WTC11 (cell line): ENCODE measurements at regions not wholly inside any gene's neighbourhood (a gene's known extent, or its start where the extent isn't known, plus 50 kb on each side); places are given as distances from the start of the nearest gene placed in this dataset.

ENCODE experiments used
- ATAC-seq: fragments of 200-7000 bp; cut with Tn5 transposase; 2 replicates; pipeline ENCODE4 v1.10.0; 2021; ENCODE audit warnings: mild to moderate bottlenecking, moderate library complexity
- CTCF ChIA-PET: fragments of 300-600 bp; sonication (Branson Sonifier 250); formaldehyde crosslinking; loops from one replicate; lab custom pipeline; 2021; ENCODE audit warnings: antibody characterized with exemption; lab: Charles Lee
- POLR2A ChIA-PET: fragments of 350-600 bp; sonication (Branson Sonifier 250); formaldehyde crosslinking; loops from one replicate; lab custom pipeline; 2021; ENCODE audit warnings: antibody characterized with exemption; lab: Charles Lee
- DNase-seq: peaks from one replicate; pipeline ENCODE4 v3.0.0; 2021; ENCODE audit warnings: low spot score
- H3K27ac Mint-ChIP-seq: 2 replicates; pipeline ENCODE4 v1.8.0; 2021; ENCODE audit warnings: mixed read lengths
- H3K27me3 Mint-ChIP-seq: 2 replicates; pipeline ENCODE4 v1.8.0; 2021; ENCODE audit warnings: low read depth, mild to moderate bottlenecking, moderate library complexity, mixed read lengths
- H3K36me3 Mint-ChIP-seq: 2 replicates; pipeline ENCODE4 v1.8.0; 2021; ENCODE audit warnings: mixed read lengths
- H3K4me1 Mint-ChIP-seq: 2 replicates; pipeline ENCODE4 v1.8.0; 2022; ENCODE audit warnings: mixed read lengths
- H3K4me3 Mint-ChIP-seq: 2 replicates; pipeline ENCODE4 v1.8.0; 2021; ENCODE audit warnings: mild to moderate bottlenecking, moderate library complexity, mixed read lengths
- H3K9me3 Mint-ChIP-seq: 2 replicates; pipeline ENCODE4 v1.8.0; 2021; ENCODE audit warnings: mixed read lengths
- ATF1 ChIP-seq: sonication (generic); formaldehyde crosslinking; IDR thresholded peaks from 2 replicates; pipeline ENCODE4 v1.8.1; 2023; ENCODE audit warnings: mild to moderate bottlenecking, moderate library complexity, missing genetic modification reagents
- FOXP1 ChIP-seq: sonication (generic); formaldehyde crosslinking; IDR thresholded peaks from 2 replicates; pipeline ENCODE4 v1.8.0; 2022; ENCODE audit warnings: missing genetic modification reagents, mild to moderate bottlenecking, moderate library complexity, borderline replicate concordance
- JAZF1 ChIP-seq: fragments of 250-450 bp; sonication (Bioruptor Pico); IDR thresholded peaks from 2 replicates; pipeline ENCODE4 v1.9.0; 2021; ENCODE audit warnings: moderate library complexity, mild to moderate bottlenecking, inconsistent platforms
- MXD4 ChIP-seq: fragments of 250-450 bp; sonication (Bioruptor Pico); IDR thresholded peaks from 2 replicates; pipeline ENCODE4 v1.8.0; 2021; ENCODE audit warnings: mild to moderate bottlenecking, moderate library complexity, borderline replicate concordance
- MYBL2 ChIP-seq: sonication (generic); formaldehyde crosslinking; IDR thresholded peaks from 2 replicates; pipeline ENCODE4 v1.8.1; 2023; ENCODE audit warnings: mild to moderate bottlenecking, moderate library complexity, missing genetic modification reagents
- NFE2L1 ChIP-seq: sonication (generic); formaldehyde crosslinking; IDR thresholded peaks from 2 replicates; pipeline ENCODE4 v1.8.1; 2023; ENCODE audit warnings: missing genetic modification reagents
- NFYB ChIP-seq: sonication (generic); formaldehyde crosslinking; conservative IDR thresholded peaks from 2 replicates; pipeline ENCODE4 v1.8.0; 2022; ENCODE audit warnings: low read depth, missing genetic modification reagents
- NR2C2 ChIP-seq: sonication (generic); formaldehyde crosslinking; IDR thresholded peaks from 2 replicates; pipeline ENCODE4 v1.8.0; 2022; ENCODE audit warnings: mild to moderate bottlenecking, missing genetic modification reagents
- NR3C1 ChIP-seq: sonication (generic); formaldehyde crosslinking; conservative IDR thresholded peaks from 2 replicates; pipeline ENCODE4 v1.8.1; 2023; ENCODE audit warnings: low read depth, mild to moderate bottlenecking, missing genetic modification reagents
- RELA ChIP-seq: sonication (generic); formaldehyde crosslinking; IDR thresholded peaks from 2 replicates; pipeline ENCODE4 v1.8.1; 2022; ENCODE audit warnings: missing genetic modification reagents, mild to moderate bottlenecking, borderline replicate concordance
- SP1 ChIP-seq: sonication (generic); formaldehyde crosslinking; conservative IDR thresholded peaks from 2 replicates; pipeline ENCODE4 v1.8.1; 2022; ENCODE audit warnings: missing genetic modification reagents
- ZNF138 ChIP-seq: sonication (generic); formaldehyde crosslinking; conservative IDR thresholded peaks from 2 replicates; pipeline ENCODE4 v1.8.1; 2022; ENCODE audit warnings: mild to moderate bottlenecking, moderate library complexity, missing genetic modification reagents
- ZNF219 ChIP-seq: sonication (generic); formaldehyde crosslinking; IDR thresholded peaks from 2 replicates; pipeline ENCODE4 v1.8.0; 2023; ENCODE audit warnings: missing genetic modification reagents, mild to moderate bottlenecking, borderline replicate concordance
- ZNF416 ChIP-seq: fragments of 250-450 bp; sonication (Bioruptor Pico); IDR thresholded peaks from 2 replicates; pipeline ENCODE4 v1.9.0; 2021; ENCODE audit warnings: mild to moderate bottlenecking, inconsistent platforms
- TF ChIP-seq, protein P1 (sequence below): sonication (generic); formaldehyde crosslinking; IDR thresholded peaks from 2 replicates; pipeline ENCODE4 v1.8.1; 2023; ENCODE audit warnings: mild to moderate bottlenecking, missing genetic modification reagents
- TF ChIP-seq, protein P2 (sequence below): sonication (generic); formaldehyde crosslinking; IDR thresholded peaks from 2 replicates; pipeline ENCODE4 v1.8.0; 2022; ENCODE audit warnings: mild to moderate bottlenecking, missing genetic modification reagents
- TF ChIP-seq, protein P3 (sequence below): sonication (generic); formaldehyde crosslinking; IDR thresholded peaks from 2 replicates; pipeline ENCODE4 v1.8.0; 2023; ENCODE audit warnings: missing genetic modification reagents
- TF ChIP-seq, protein P4 (sequence below): sonication (generic); formaldehyde crosslinking; IDR thresholded peaks from 2 replicates; pipeline ENCODE4 v1.8.1; 2023; ENCODE audit warnings: mild to moderate bottlenecking, missing genetic modification reagents, moderate library complexity
- TF ChIP-seq, protein P5 (sequence below): sonication (generic); formaldehyde crosslinking; conservative IDR thresholded peaks from 2 replicates; pipeline ENCODE4 v1.8.1; 2023; ENCODE audit warnings: mild to moderate bottlenecking, low read depth, missing genetic modification reagents, moderate library complexity
- TF ChIP-seq, protein P6 (sequence below): fragments of 250-450 bp; sonication (Bioruptor Pico); IDR thresholded peaks from 2 replicates; pipeline ENCODE4 v1.9.0; 2021; ENCODE audit warnings: mild to moderate bottlenecking
- TF ChIP-seq, protein P7 (sequence below): sonication (generic); formaldehyde crosslinking; IDR thresholded peaks from 2 replicates; pipeline ENCODE4 v1.8.1; 2023; ENCODE audit warnings: mild to moderate bottlenecking, missing genetic modification reagents
- TF ChIP-seq, protein P8 (sequence below): sonication (generic); formaldehyde crosslinking; IDR thresholded peaks from 2 replicates; pipeline ENCODE4 v1.8.0; 2022; ENCODE audit warnings: mild to moderate bottlenecking, missing genetic modification reagents
- TF ChIP-seq, protein P9 (sequence below): fragments of 250-450 bp; sonication (Bioruptor Pico); conservative IDR thresholded peaks from 2 replicates; pipeline ENCODE4 v1.9.0; 2021; ENCODE audit warnings: mild to moderate bottlenecking

DNA sequence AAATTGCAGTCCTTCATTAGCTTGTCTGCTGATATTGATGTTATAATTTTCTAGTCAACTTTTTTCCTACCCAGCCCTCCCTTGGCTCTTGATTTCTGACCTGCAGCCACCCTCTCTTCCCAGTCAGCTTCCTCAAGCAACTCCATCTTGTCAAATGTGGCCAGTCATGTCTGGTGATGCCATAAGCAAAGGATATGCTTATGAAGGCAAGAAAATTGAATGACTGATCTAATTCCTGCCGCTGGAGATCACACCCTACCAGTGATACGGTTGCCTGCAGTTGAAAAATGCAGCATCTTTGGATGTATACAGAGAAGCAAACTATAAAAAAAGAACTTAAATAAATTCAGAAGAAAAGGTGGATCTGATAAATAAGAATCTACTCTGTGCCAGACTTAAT, 297.1 kb upstream of the DAB1 start:
- ChIA-PET CTCF (no interaction called here), POLR2A (no interaction called here)
- no peak overlapping the region for H3K4me3 Mint-ChIP-seq
- H3K4me1 Mint-ChIP-seq = peaks cover 30% of the 10 kb centered on the region
- no peaks in the 10 kb centered on the region for H3K36me3 Mint-ChIP-seq
- ATAC-seq = no peak
- no peaks in the 10 kb centered on the region for H3K27me3 Mint-ChIP-seq
- H3K9me3 Mint-ChIP-seq = no peaks in the 10 kb centered on the region
- no peak for DNase-seq
- TF ChIP-seq RELA (CRISPR knock-in tag) = no peak
- TF ChIP-seq ATF1 (CRISPR knock-in tag) = no peak
- TF ChIP-seq ZNF138 = no peak
- H3K27ac Mint-ChIP-seq = no peak overlapping the region

DNA sequence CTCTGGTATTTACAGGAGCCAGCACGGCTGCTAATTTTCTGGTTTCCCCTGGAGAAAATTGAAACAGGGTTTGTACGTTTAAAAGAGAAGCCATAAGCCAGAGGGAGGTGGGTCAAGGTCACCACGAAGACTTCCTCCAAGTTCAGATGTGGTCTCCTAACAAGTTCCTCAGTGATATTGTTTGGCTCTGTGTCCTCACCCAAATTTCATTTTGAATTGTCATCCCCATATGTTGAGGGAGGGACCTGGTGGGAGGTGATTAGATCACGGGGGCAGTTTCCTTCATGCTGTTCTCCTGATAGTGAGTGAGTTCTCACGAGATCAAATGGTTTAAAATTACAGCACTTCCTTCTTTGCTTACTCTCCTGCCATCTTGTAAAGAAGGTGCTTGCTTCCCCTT, 295.4 kb upstream of the DAB1 start:
- Mint-ChIP-seq H3K27ac (no peak overlapping the region), H3K4me3 (no peak overlapping the region)
- ATAC-seq (no peak), DNase-seq (no peak)
- CTCF ChIA-PET = no interaction called here
- POLR2A ChIA-PET = no interaction called here
- TF ChIP-seq, protein P1, sequence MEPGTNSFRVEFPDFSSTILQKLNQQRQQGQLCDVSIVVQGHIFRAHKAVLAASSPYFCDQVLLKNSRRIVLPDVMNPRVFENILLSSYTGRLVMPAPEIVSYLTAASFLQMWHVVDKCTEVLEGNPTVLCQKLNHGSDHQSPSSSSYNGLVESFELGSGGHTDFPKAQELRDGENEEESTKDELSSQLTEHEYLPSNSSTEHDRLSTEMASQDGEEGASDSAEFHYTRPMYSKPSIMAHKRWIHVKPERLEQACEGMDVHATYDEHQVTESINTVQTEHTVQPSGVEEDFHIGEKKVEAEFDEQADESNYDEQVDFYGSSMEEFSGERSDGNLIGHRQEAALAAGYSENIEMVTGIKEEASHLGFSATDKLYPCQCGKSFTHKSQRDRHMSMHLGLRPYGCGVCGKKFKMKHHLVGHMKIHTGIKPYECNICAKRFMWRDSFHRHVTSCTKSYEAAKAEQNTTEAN (CRISPR knock-in tag) = no peak
- TF ChIP-seq FOXP1 (CRISPR knock-in tag) (no peak), NR2C2 (CRISPR knock-in tag) (no peak), MYBL2 (no peak), MXD4 (CRISPR knock-in tag) (no peak), ZNF416 (CRISPR knock-in tag) (no peak), SP1 (CRISPR knock-in tag) (no peak), NFYB (CRISPR knock-in tag) (no peak), ZNF219 (CRISPR knock-in tag) (no peak), NFE2L1 (CRISPR knock-in tag) (no peak), JAZF1 (CRISPR knock-in tag) (no peak), NR3C1 (CRISPR knock-in tag) (no peak)
- TF ChIP-seq, protein P2, sequence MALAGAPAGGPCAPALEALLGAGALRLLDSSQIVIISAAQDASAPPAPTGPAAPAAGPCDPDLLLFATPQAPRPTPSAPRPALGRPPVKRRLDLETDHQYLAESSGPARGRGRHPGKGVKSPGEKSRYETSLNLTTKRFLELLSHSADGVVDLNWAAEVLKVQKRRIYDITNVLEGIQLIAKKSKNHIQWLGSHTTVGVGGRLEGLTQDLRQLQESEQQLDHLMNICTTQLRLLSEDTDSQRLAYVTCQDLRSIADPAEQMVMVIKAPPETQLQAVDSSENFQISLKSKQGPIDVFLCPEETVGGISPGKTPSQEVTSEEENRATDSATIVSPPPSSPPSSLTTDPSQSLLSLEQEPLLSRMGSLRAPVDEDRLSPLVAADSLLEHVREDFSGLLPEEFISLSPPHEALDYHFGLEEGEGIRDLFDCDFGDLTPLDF (CRISPR knock-in tag) = no peak
- TF ChIP-seq, protein P3, sequence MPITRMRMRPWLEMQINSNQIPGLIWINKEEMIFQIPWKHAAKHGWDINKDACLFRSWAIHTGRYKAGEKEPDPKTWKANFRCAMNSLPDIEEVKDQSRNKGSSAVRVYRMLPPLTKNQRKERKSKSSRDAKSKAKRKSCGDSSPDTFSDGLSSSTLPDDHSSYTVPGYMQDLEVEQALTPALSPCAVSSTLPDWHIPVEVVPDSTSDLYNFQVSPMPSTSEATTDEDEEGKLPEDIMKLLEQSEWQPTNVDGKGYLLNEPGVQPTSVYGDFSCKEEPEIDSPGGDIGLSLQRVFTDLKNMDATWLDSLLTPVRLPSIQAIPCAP (CRISPR knock-in tag) = no peak
- TF ChIP-seq, protein P4, sequence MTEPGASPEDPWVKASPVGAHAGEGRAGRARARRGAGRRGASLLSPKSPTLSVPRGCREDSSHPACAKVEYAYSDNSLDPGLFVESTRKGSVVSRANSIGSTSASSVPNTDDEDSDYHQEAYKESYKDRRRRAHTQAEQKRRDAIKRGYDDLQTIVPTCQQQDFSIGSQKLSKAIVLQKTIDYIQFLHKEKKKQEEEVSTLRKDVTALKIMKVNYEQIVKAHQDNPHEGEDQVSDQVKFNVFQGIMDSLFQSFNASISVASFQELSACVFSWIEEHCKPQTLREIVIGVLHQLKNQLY (CRISPR knock-in tag) = no peak
- TF ChIP-seq, protein P5, sequence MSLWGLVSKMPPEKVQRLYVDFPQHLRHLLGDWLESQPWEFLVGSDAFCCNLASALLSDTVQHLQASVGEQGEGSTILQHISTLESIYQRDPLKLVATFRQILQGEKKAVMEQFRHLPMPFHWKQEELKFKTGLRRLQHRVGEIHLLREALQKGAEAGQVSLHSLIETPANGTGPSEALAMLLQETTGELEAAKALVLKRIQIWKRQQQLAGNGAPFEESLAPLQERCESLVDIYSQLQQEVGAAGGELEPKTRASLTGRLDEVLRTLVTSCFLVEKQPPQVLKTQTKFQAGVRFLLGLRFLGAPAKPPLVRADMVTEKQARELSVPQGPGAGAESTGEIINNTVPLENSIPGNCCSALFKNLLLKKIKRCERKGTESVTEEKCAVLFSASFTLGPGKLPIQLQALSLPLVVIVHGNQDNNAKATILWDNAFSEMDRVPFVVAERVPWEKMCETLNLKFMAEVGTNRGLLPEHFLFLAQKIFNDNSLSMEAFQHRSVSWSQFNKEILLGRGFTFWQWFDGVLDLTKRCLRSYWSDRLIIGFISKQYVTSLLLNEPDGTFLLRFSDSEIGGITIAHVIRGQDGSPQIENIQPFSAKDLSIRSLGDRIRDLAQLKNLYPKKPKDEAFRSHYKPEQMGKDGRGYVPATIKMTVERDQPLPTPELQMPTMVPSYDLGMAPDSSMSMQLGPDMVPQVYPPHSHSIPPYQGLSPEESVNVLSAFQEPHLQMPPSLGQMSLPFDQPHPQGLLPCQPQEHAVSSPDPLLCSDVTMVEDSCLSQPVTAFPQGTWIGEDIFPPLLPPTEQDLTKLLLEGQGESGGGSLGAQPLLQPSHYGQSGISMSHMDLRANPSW (CRISPR knock-in tag) = no peak
- TF ChIP-seq, protein P6, sequence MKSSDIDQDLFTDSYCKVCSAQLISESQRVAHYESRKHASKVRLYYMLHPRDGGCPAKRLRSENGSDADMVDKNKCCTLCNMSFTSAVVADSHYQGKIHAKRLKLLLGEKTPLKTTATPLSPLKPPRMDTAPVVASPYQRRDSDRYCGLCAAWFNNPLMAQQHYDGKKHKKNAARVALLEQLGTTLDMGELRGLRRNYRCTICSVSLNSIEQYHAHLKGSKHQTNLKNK = no peak
- TF ChIP-seq, protein P7, sequence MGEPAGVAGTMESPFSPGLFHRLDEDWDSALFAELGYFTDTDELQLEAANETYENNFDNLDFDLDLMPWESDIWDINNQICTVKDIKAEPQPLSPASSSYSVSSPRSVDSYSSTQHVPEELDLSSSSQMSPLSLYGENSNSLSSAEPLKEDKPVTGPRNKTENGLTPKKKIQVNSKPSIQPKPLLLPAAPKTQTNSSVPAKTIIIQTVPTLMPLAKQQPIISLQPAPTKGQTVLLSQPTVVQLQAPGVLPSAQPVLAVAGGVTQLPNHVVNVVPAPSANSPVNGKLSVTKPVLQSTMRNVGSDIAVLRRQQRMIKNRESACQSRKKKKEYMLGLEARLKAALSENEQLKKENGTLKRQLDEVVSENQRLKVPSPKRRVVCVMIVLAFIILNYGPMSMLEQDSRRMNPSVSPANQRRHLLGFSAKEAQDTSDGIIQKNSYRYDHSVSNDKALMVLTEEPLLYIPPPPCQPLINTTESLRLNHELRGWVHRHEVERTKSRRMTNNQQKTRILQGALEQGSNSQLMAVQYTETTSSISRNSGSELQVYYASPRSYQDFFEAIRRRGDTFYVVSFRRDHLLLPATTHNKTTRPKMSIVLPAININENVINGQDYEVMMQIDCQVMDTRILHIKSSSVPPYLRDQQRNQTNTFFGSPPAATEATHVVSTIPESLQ (CRISPR knock-in tag) = no peak
- TF ChIP-seq, protein P8, sequence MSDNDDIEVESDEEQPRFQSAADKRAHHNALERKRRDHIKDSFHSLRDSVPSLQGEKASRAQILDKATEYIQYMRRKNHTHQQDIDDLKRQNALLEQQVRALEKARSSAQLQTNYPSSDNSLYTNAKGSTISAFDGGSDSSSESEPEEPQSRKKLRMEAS (CRISPR knock-in tag) = no peak
- TF ChIP-seq, protein P9, sequence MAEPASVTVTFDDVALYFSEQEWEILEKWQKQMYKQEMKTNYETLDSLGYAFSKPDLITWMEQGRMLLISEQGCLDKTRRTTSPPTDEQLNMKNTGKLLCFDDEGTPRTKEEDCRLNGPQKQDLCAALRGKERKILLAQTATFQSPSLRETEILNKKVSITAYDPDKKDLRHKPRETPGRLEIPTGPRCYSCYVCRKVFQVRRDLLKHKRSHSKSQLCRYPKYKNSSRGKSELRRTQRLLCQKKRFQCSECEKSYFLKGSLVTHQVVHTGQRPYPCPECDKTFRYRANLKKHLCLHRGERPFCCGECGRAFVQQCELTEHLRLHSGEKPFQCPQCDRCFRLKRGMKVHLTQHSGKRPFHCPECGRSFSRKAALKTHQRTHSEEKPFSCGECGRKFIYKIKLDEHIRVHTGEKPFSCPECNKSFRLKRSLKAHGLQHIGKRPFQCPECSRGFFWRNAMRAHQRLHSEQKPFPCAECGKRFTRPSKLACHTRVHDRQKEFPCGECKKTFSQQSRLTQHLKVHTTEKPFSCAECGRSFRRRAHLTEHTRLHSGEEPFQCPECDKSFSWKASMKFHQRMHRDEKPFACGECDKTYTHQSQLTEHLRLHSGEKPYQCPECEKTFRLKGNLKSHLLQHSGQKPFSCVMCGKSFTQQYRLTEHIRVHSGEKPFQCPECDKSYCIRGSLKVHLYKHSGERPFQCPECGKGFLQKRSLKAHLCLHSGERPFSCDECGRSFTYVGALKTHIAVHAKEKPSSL (CRISPR knock-in tag) = no peak
- TF ChIP-seq, all 79 proteins: peak for 0
- H3K36me3 Mint-ChIP-seq = no peaks in the 10 kb centered on the region
- peaks cover 14% of the 10 kb centered on the region for H3K4me1 Mint-ChIP-seq
- H3K27me3 Mint-ChIP-seq = no peaks in the 10 kb centered on the region
- H3K9me3 Mint-ChIP-seq = no peaks in the 10 kb centered on the region
